Keratinocyte (primary cell): ENCODE measurements at regions not wholly inside any gene's neighbourhood (a gene's known extent, or its start where the extent isn't known, plus 50 kb on each side); places are given as distances from the start of the nearest gene placed in this dataset.
"Not testable (repeated sequence)": the region's sequence is repeated elsewhere in the genome, so short reads cannot be mapped to it uniquely, and the experiment has no call there.

ENCODE experiments used
- DNase-seq: peaks from one replicate; pipeline ENCODE4 v3.0.0-alpha.2; 2011; ENCODE audit warnings: low read depth, missing footprints, low spot score
- FAIRE-seq: peaks from 2 replicates; lab custom pipeline; 2011; peaks lifted over from hg19 to GRCh38; lab: Jason Lieb, UNC
- H2AFZ ChIP-seq: 2 replicates; pipeline ENCODE4 v1.6.0; 2012; ENCODE audit warnings: low read length, control low read depth, inconsistent platforms; ENCODE audit not compliant: control insufficient read depth
- H3K27ac ChIP-seq: 2 replicates; pipeline ENCODE4 v1.5.1; 2011; ENCODE audit warnings: low read length; ENCODE audit not compliant: control insufficient read depth, insufficient read depth
- H3K27me3 ChIP-seq: 3 replicates; pipeline ENCODE4 v1.6.0; 2011; ENCODE audit warnings: low read length; ENCODE audit not compliant: control insufficient read depth, insufficient read depth; ENCODE audit errors: extremely low read depth
- H3K36me3 ChIP-seq, 2 experiments: 2 replicates in 1 of 2; 3 replicates in 1 of 2; pipeline ENCODE4 v1.5.1; 2011; ENCODE audit warnings: low read length in 2 of 2, mild to moderate bottlenecking in 1 of 2; ENCODE audit not compliant: control insufficient read depth in 2 of 2, insufficient read depth in 2 of 2; ENCODE audit errors: extremely low read depth in 1 of 2
- H3K4me1 ChIP-seq: 3 replicates; pipeline ENCODE4 v1.5.1; 2011; ENCODE audit warnings: low read length; ENCODE audit not compliant: control insufficient read depth, insufficient read depth; ENCODE audit errors: extremely low read depth
- H3K4me2 ChIP-seq: 3 replicates; pipeline ENCODE4 v1.6.0; 2011; ENCODE audit warnings: low read depth, low read length; ENCODE audit not compliant: control insufficient read depth, insufficient read depth; ENCODE audit errors: extremely low read depth
- H3K4me3 ChIP-seq, 3 experiments: fragments of 200-600 bp in 1 of 3; sonication (generic) in 1 of 3; 2 replicates in 2 of 3; 3 replicates in 1 of 3; pipeline ENCODE4 v1.5.1; 2011 to 2016; ENCODE audit warnings: low read length in 3 of 3, mild to moderate bottlenecking in 3 of 3, control low read depth in 2 of 3, inconsistent platforms in 1 of 3, low read depth in 1 of 3, mixed read lengths in 1 of 3, mixed run types in 1 of 3, moderate library complexity in 1 of 3; ENCODE audit not compliant: control insufficient read depth in 2 of 3, insufficient read depth in 2 of 3; ENCODE audit errors: extremely low read depth in 1 of 3
- H3K79me2 ChIP-seq: 2 replicates; pipeline ENCODE4 v1.6.0; 2012; ENCODE audit warnings: low read length; ENCODE audit not compliant: control insufficient read depth, insufficient read depth
- H3K9ac ChIP-seq: 3 replicates; pipeline ENCODE4 v1.6.0; 2011; ENCODE audit warnings: low read length; ENCODE audit not compliant: control insufficient read depth, insufficient read depth; ENCODE audit errors: extremely low read depth
- H3K9me1 ChIP-seq: 3 replicates; pipeline ENCODE4 v1.6.0; 2011; ENCODE audit warnings: low read length; ENCODE audit not compliant: control insufficient read depth, insufficient read depth; ENCODE audit errors: extremely low read depth
- H3K9me3 ChIP-seq: 2 replicates; pipeline ENCODE4 v1.5.1; 2012; ENCODE audit warnings: low read depth, low read length; ENCODE audit not compliant: control insufficient read depth
- H4K20me1 ChIP-seq: 3 replicates; pipeline ENCODE4 v1.6.0; 2011; ENCODE audit warnings: low read length; ENCODE audit not compliant: control insufficient read depth, insufficient read depth; ENCODE audit errors: extremely low read depth
- EZH2 ChIP-seq: IDR thresholded peaks from one replicate; pipeline ENCODE4 v1.6.1; 2012; ENCODE audit warnings: inconsistent platforms, mild to moderate bottlenecking, low read length, moderate library complexity
- dilution Hi-C: fragments of 300-500 bp; cut with MboI; formaldehyde crosslinking; loops from one replicate; pipeline ENCODE4 v1.7.0; 2020; ENCODE audit warnings: low sequenced_read_pairs; ENCODE audit not compliant: extremely low pct_ligation_motif_present
- TF ChIP-seq, protein P1 (sequence below), 3 experiments: IDR thresholded peaks in 1 of 3; conservative IDR thresholded peaks in 1 of 3; optimal IDR thresholded peaks in 1 of 3; 2 replicates in 2 of 3; 3 replicates in 1 of 3; pipeline versions ENCODE3 to v1.5.1; 2011; ENCODE audit warnings: low read length in 3 of 3, mild to moderate bottlenecking in 3 of 3, moderate library complexity in 2 of 3, control low read depth in 1 of 3, inconsistent platforms in 1 of 3; ENCODE audit not compliant: insufficient read depth in 2 of 3; ENCODE audit errors: extremely low read depth in 1 of 3

DNA sequence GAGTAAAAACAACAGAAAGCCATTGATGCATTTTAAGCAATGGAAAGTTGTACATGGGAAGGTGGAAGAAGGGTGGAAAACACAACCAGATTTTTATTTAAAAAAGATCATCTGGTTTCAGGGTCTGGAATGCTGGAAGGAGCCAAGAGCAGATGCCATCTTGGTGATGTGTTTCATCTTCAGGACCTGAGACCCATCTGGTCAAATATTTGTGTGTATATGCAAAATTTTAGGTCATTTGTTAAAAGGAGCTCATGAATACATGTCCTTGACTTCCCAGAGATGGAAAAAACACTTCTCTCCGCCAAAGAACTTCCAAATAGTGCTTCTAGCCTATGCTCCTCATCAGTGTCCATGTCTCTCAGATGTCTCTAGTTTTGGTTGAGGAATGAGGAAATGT is 110.6 kb upstream of the GDNF start:
- FAIRE-seq (no peak), DNase-seq (no peak)
- Histone ChIP-seq H3K27me3 (no peaks in the 10 kb centered on the region), H3K36me3 (no peaks in the 10 kb centered on the region), H3K4me2 (no peak overlapping the region), H3K79me2 (no peaks in the 10 kb centered on the region), H3K4me1 (peaks cover 5% of the 10 kb centered on the region), H2AFZ (no peak overlapping the region), H4K20me1 (no peaks in the 10 kb centered on the region), H3K4me3 (no peak overlapping the region), H3K9ac (no peak overlapping the region), H3K9me3 (no peaks in the 10 kb centered on the region), H3K27ac (no peak overlapping the region), H3K9me1 (no peaks in the 10 kb centered on the region)
- dilution Hi-C loops, result no loop called here
- TF ChIP-seq, protein P1, sequence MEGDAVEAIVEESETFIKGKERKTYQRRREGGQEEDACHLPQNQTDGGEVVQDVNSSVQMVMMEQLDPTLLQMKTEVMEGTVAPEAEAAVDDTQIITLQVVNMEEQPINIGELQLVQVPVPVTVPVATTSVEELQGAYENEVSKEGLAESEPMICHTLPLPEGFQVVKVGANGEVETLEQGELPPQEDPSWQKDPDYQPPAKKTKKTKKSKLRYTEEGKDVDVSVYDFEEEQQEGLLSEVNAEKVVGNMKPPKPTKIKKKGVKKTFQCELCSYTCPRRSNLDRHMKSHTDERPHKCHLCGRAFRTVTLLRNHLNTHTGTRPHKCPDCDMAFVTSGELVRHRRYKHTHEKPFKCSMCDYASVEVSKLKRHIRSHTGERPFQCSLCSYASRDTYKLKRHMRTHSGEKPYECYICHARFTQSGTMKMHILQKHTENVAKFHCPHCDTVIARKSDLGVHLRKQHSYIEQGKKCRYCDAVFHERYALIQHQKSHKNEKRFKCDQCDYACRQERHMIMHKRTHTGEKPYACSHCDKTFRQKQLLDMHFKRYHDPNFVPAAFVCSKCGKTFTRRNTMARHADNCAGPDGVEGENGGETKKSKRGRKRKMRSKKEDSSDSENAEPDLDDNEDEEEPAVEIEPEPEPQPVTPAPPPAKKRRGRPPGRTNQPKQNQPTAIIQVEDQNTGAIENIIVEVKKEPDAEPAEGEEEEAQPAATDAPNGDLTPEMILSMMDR (optimal IDR thresholded peaks at IDR 0.05 in 1 of 3, IDR thresholded peaks at IDR 0.05 in 1 of 3, conservative IDR thresholded peaks at IDR 0.05 in 1 of 3; ENCODE audit: extremely low read depth in 1 of 3, insufficient read depth in 2 of 3, low read length in 3 of 3), result no peak
- TF ChIP-seq EZH2, result no peak

GRCh38 chr5:37945446-37945845 is 105.6 kb upstream of the GDNF start:
- Histone ChIP-seq H3K4me2 (no peak overlapping the region), H4K20me1 (no peaks in the 10 kb centered on the region), H3K4me1 (peaks cover 15% of the 10 kb centered on the region), H3K9ac (no peak overlapping the region), H3K27ac (no peak overlapping the region), H3K79me2 (no peaks in the 10 kb centered on the region), H3K36me3 (no peaks in the 10 kb centered on the region), H3K4me3 (no peak overlapping the region), H3K9me1 (no peaks in the 10 kb centered on the region), H3K9me3 (no peaks in the 10 kb centered on the region), H2AFZ (no peak overlapping the region), H3K27me3 (no peaks in the 10 kb centered on the region)
- dilution Hi-C loops, result no loop called here
- FAIRE-seq (no peak), DNase-seq (no peak)
- TF ChIP-seq, protein P1 (optimal IDR thresholded peaks at IDR 0.05 in 1 of 3, IDR thresholded peaks at IDR 0.05 in 1 of 3, conservative IDR thresholded peaks at IDR 0.05 in 1 of 3; ENCODE audit: extremely low read depth in 1 of 3, insufficient read depth in 2 of 3, low read length in 3 of 3), result no peak
- no peak for TF ChIP-seq EZH2

- H3K9ac ChIP-seq, H3K9me1 ChIP-seq, H4K20me1 ChIP-seq, H3K27me3 ChIP-seq, H3K79me2 ChIP-seq, H3K9me3 ChIP-seq, H2AFZ ChIP-seq, H3K27ac ChIP-seq, FAIRE-seq, H3K36me3 ChIP-seq, H3K4me3 ChIP-seq, H3K4me2 ChIP-seq, dilution Hi-C loops, DNase-seq: not testable (repeated sequence)
- peaks cover 37% of the 10 kb centered on the region for H3K4me1 ChIP-seq
Measured at GRCh38 chr5:37943136-37943535, 103.3 kb upstream of the GDNF start.
